OCI-LY1 (cell line): ENCODE measurements at regions not wholly inside any gene's neighbourhood (a gene's known extent, or its start where the extent isn't known, plus 50 kb on each side); places are given as distances from the start of the nearest gene placed in this dataset.

ENCODE experiments used
- H2AFZ ChIP-seq: fragments of 200-600 bp; sonication (generic), shearing (Covaris generic); 2 replicates; pipeline ENCODE4 v1.6.0; 2014; ENCODE audit warnings: antibody characterized with exemption, mild to moderate bottlenecking, low read length
- H3F3A ChIP-seq: fragments of 200-600 bp; sonication (generic), shearing (Covaris generic); 2 replicates; pipeline ENCODE4 v1.6.0; 2014; ENCODE audit warnings: mild to moderate bottlenecking, antibody characterized with exemption, low read length, moderate library complexity; ENCODE audit not compliant: insufficient read depth
- H3K27ac ChIP-seq: fragments of 200-600 bp; sonication (generic); 2 replicates; pipeline ENCODE4 v1.5.1; 2014; ENCODE audit warnings: low read length, mixed run types, mild to moderate bottlenecking, low read depth; ENCODE audit not compliant: poor library complexity, severe bottlenecking
- H3K27me3 ChIP-seq: fragments of 200-600 bp; sonication (generic); 2 replicates; pipeline ENCODE4 v1.6.0; 2014; ENCODE audit warnings: antibody characterized with exemption, mild to moderate bottlenecking, low read length, moderate library complexity; ENCODE audit not compliant: insufficient read depth
- H3K36me3 ChIP-seq: fragments of 200-600 bp; sonication (generic); 2 replicates; pipeline ENCODE4 v1.6.1; 2014; ENCODE audit warnings: mild to moderate bottlenecking, antibody characterized with exemption, low read length, moderate library complexity, mixed read lengths; ENCODE audit not compliant: insufficient read depth
- H3K4me1 ChIP-seq: fragments of 200-600 bp; sonication (generic); 2 replicates; pipeline ENCODE4 v1.5.1; 2014; ENCODE audit warnings: mild to moderate bottlenecking, low read length, moderate library complexity; ENCODE audit not compliant: insufficient read depth, severe bottlenecking
- H3K4me2 ChIP-seq: fragments of 200-600 bp; sonication (generic), shearing (Covaris generic); 2 replicates; pipeline ENCODE4 v1.6.1; 2014; ENCODE audit warnings: low read length
- H3K4me3 ChIP-seq: fragments of 200-600 bp; sonication (generic); 2 replicates; pipeline ENCODE4 v1.5.1; 2014; ENCODE audit warnings: low read length, low read depth, mild to moderate bottlenecking, mixed read lengths; ENCODE audit not compliant: poor library complexity, severe bottlenecking
- H3K79me2 ChIP-seq: fragments of 200-600 bp; shearing (Covaris generic); 2 replicates; pipeline ENCODE4 v1.6.1; 2016; ENCODE audit warnings: mixed run types, low read length, mixed read lengths; ENCODE audit not compliant: insufficient read depth
- H3K9ac ChIP-seq: fragments of 200-600 bp; sonication (generic), shearing (Covaris generic); 2 replicates; pipeline ENCODE4 v1.6.1; 2014; ENCODE audit warnings: mild to moderate bottlenecking, low read length, mixed read lengths
- H3K9me2 ChIP-seq: fragments of 200-600 bp; sonication (generic), shearing (Covaris generic); 2 replicates; pipeline ENCODE4 v1.6.1; 2014; ENCODE audit warnings: low read depth, mild to moderate bottlenecking, low read length, mixed read lengths
- H3K9me3 ChIP-seq: fragments of 200-600 bp; shearing (Covaris generic); 2 replicates; pipeline ENCODE4 v1.6.1; 2014; ENCODE audit warnings: low read length, mixed read lengths
- H4K20me1 ChIP-seq: fragments of 200-600 bp; sonication (generic), shearing (Covaris generic); 2 replicates; pipeline ENCODE4 v1.6.0; 2016; ENCODE audit warnings: mild to moderate bottlenecking, low read length; ENCODE audit not compliant: insufficient read depth
- CTCF ChIP-seq: fragments of 200-600 bp; sonication (generic), shearing (Covaris generic); IDR thresholded peaks from 2 replicates; pipeline ENCODE4 v1.5.1; 2017; ENCODE audit warnings: mild to moderate bottlenecking, antibody characterized with exemption, low read length, moderate library complexity, mixed read lengths
- EZH2 ChIP-seq: fragments of 200-600 bp; sonication (generic), shearing (Covaris generic); IDR thresholded peaks from 2 replicates; pipeline ENCODE4 v1.8.0; 2017; ENCODE audit warnings: borderline replicate concordance, mixed run types, mild to moderate bottlenecking, antibody characterized with exemption, low read length, moderate library complexity, mixed read lengths

GRCh38 chr21:36563341-36563926 is 83.5 kb upstream of the CLDN14 start:
- H4K20me1 ChIP-seq, result no peaks in the 10 kb centered on the region
- H3K4me3 ChIP-seq, result no peak overlapping the region
- no peaks in the 10 kb centered on the region for H3K4me1 ChIP-seq
- no peaks in the 10 kb centered on the region for H3K9me3 ChIP-seq
- TF ChIP-seq CTCF, result no peak
- TF ChIP-seq EZH2, result no peak
- H3K79me2 ChIP-seq, result no peaks in the 10 kb centered on the region
- no peak overlapping the region for H3K9ac ChIP-seq
- no peaks in the 10 kb centered on the region for H3K36me3 ChIP-seq
- no peak overlapping the region for H3K27ac ChIP-seq
- 0 out of 2 replicates have a peak, but pooled peaks cover 9% of the 10 kb centered on the region for H3K27me3 ChIP-seq
- H3K4me2 ChIP-seq, result no peak overlapping the region
- H3K9me2 ChIP-seq, result no peaks in the 10 kb centered on the region
- no peaks in the 10 kb centered on the region for H3F3A ChIP-seq
- H2AFZ ChIP-seq, result no peak overlapping the region

GRCh38 chr21:36564647-36565046 is 84.7 kb upstream of the CLDN14 start:
- no peak overlapping the region for H3K9ac ChIP-seq
- no peak overlapping the region for H3K4me2 ChIP-seq
- H2AFZ ChIP-seq, result no peak overlapping the region
- H4K20me1 ChIP-seq, result no peaks in the 10 kb centered on the region
- no peaks in the 10 kb centered on the region for H3F3A ChIP-seq
- no peaks in the 10 kb centered on the region for H3K36me3 ChIP-seq
- no peak overlapping the region for H3K27ac ChIP-seq
- H3K4me1 ChIP-seq, result no peaks in the 10 kb centered on the region
- H3K27me3 ChIP-seq, result 0 out of 2 replicates have a peak, but pooled peaks cover 9% of the 10 kb centered on the region
- H3K9me3 ChIP-seq, result no peaks in the 10 kb centered on the region
- no peaks in the 10 kb centered on the region for H3K9me2 ChIP-seq
- no peak for TF ChIP-seq CTCF
- no peak for TF ChIP-seq EZH2
- no peaks in the 10 kb centered on the region for H3K79me2 ChIP-seq
- H3K4me3 ChIP-seq, result no peak overlapping the region

DNA sequence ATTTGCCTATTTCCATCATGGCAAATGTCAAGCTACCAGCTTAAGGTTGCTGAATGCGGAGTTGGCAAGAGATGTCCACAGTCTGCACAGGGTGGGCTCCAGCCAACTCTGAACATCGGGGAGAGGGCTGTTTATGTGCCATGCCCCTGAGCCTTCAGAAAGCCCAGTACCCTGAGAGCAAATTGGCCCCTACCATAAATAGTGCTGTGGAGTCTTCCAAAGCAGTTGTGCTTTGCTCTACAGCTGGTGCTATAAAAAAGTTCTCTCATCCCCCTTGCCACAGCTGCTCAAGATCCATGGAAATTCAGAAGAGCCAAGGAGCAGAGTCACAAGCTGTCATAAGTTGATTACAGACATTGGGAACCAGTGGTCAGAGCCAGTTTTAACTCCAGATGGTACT is 85.6 kb upstream of the CLDN14 start:
- Histone ChIP-seq H3K4me3 (no peak overlapping the region), H3K9me2 (no peaks in the 10 kb centered on the region), H2AFZ (no peak overlapping the region), H3K9me3 (no peaks in the 10 kb centered on the region), H3K27me3 (0 out of 2 replicates have a peak, but pooled peaks cover 9% of the 10 kb centered on the region), H3K79me2 (no peaks in the 10 kb centered on the region), H3F3A (no peaks in the 10 kb centered on the region), H3K4me2 (no peak overlapping the region), H3K27ac (no peak overlapping the region), H3K36me3 (no peaks in the 10 kb centered on the region), H4K20me1 (no peaks in the 10 kb centered on the region), H3K4me1 (no peaks in the 10 kb centered on the region), H3K9ac (no peak overlapping the region)
- TF ChIP-seq EZH2 (no peak), CTCF (no peak)
